SK-N-MC (cell line): ENCODE measurements at regions not wholly inside any gene's neighbourhood (a gene's known extent, or its start where the extent isn't known, plus 50 kb on each side); places are given as distances from the start of the nearest gene placed in this dataset.
"Not testable (repeated sequence)": the region's sequence is repeated elsewhere in the genome, so short reads cannot be mapped to it uniquely, and the experiment has no call there.

Source experiments
- DNase-seq: peaks from one replicate; pipeline ENCODE4 v3.0.0-alpha.2; 2011; ENCODE audit warnings: low read depth, low spot score
- H3K27ac ChIP-seq: fragments of 200-600 bp; sonication (generic); 2 replicates; pipeline ENCODE4 v1.5.1; 2016; ENCODE audit warnings: mixed run types
- H3K36me3 ChIP-seq: fragments of 200-600 bp; sonication (generic); 2 replicates; pipeline ENCODE4 v1.6.1; 2017; ENCODE audit warnings: antibody characterized with exemption, low read length, mixed read lengths; ENCODE audit not compliant: insufficient read depth
- H3K4me3 ChIP-seq: fragments of 200-600 bp; sonication (generic); 2 replicates; pipeline ENCODE4 v1.5.1; 2016
- H3K9ac ChIP-seq: fragments of 200-600 bp; sonication (generic); 2 replicates; pipeline ENCODE4 v1.8.0; 2017; ENCODE audit warnings: mixed run types, mixed read lengths; ENCODE audit not compliant: insufficient read length
- H3K9me3 ChIP-seq: fragments of 200-600 bp; sonication (generic); 2 replicates; pipeline ENCODE4 v1.6.1; 2017; ENCODE audit warnings: low read depth, mild to moderate bottlenecking, antibody characterized with exemption, low read length, moderate library complexity, mixed read lengths
- EZH2 ChIP-seq: fragments of 200-600 bp; sonication (generic); IDR thresholded peaks from one replicate; pipeline ENCODE4 v1.6.1; 2017; ENCODE audit warnings: antibody characterized with exemption
- FOXP2 ChIP-seq: optimal IDR thresholded peaks from 2 replicates; pipeline ENCODE3; 2011; ENCODE audit warnings: mild to moderate bottlenecking, moderate library complexity; ENCODE audit not compliant: insufficient read depth; ENCODE audit errors: extremely low read length, control extremely low read depth
- POLR2AphosphoS5 ChIP-seq: IDR thresholded peaks from 2 replicates; pipeline ENCODE4 v1.6.1; 2012; ENCODE audit warnings: mild to moderate bottlenecking, low read depth, low read length, borderline replicate concordance

DNA sequence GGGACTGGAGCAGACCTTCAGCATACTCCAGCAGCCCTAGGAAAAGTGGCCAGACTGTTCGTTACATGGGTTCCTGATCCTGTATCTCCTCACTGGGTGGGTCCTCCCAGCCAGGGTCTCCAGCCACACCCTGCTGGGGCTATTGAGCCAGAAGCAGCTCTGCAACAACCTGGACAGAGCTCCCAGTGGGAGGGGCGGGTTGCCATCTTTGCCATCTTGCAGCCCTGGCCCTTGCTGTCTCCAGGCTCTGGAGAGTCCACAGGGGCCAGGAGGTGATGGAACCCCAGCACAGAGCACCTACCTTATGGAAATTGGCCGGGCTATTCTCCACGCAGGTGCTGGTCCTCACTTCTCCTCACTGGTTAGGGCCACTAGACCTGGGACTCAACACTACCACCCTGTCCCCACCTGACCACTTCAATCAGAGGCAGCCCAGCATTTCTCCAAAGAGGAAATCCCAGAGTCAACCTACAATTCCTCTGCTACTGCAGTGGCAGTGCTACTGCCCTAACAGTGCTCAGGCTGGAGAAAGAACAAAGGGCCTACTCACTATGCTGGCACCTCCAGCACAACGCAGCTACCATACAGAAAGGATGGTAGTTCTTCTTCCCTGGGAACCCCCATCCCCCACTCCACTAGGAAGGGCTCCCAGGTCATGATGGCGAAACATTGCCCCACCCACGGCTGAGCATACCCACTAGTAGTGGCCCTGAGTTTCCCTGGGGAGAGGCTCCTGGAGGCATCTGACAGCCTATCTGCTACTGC lies 290.2 kb upstream of the NCAM1 start:
- no peaks in the 10 kb centered on the region for H3K36me3 ChIP-seq
- no peak overlapping the region for H3K4me3 ChIP-seq
- H3K9ac ChIP-seq = no peak overlapping the region
- DNase-seq = no peak
- no peaks in the 10 kb centered on the region for H3K9me3 ChIP-seq
- H3K27ac ChIP-seq = no peak overlapping the region
- TF ChIP-seq POLR2AphosphoS5 = no peak
- no peak for TF ChIP-seq EZH2
- TF ChIP-seq FOXP2 = no peak

DNA sequence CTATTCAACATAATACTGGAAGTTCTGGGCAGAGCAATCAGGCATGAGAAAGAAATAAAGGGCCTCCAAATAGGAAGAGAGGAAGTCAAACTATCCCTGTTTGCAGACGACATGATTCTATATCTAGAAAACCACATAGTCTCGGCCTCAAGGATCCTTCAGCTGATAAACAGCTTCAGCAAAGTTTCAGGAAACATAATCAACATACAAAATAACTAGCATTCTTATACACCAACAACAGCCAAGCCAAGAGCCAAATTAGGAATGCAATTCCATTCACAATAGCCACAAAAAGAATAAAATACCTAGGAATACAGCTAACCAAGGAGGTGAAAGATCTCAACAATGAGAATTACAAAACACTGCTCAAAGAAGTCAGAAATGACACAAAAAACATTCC lies 287.8 kb upstream of the NCAM1 start:
- not testable (repeated sequence) for DNase-seq, H3K4me3 ChIP-seq, H3K9me3 ChIP-seq, H3K27ac ChIP-seq, H3K9ac ChIP-seq, H3K36me3 ChIP-seq

DNA sequence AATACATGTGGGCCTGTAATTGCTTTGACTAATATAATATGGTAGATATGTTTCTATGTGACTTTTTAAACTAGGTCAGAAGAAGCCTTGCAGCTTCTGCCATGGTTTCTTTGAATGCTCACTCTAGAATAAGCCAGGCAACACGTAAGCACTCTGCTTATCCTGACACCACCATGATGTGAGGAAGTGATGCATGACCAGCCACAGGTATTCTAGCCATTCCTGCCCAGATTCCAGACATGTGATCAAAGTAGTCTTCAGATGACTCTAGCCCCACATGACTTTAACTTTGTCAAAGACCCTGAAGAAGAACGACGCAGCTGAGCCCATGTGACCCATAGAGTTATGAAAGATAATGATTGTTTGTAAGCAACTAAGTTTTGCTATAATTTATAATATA lies 276.1 kb upstream of the NCAM1 start:
- TF ChIP-seq EZH2 = no peak
- no peak for TF ChIP-seq FOXP2
- TF ChIP-seq POLR2AphosphoS5 = no peak

DNA sequence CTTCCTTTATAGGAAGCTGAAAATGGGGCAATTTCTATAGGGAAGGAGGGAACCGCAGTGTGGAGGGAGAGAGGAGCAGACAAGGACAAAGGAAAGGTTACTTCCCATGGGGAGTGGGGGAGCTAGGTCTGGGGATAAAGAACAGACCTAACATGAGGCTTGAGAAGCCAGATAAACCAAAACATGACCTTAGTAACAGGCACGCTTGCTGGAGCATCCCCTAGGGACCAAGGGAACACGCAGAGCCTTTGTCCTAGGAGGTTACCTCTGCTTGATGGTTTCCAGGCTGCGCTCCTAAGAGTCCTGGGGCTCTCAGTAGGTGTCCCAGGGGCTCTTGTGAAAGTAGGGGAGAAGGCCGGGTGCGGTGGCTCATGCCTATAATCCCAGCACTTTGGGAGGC lies 271.4 kb upstream of the NCAM1 start:
- no peaks in the 10 kb centered on the region for H3K36me3 ChIP-seq
- no peak overlapping the region for H3K27ac ChIP-seq
- H3K9ac ChIP-seq = no peak overlapping the region
- no peak overlapping the region for H3K4me3 ChIP-seq
- H3K9me3 ChIP-seq = no peaks in the 10 kb centered on the region
- TF ChIP-seq POLR2AphosphoS5 = no peak
- TF ChIP-seq EZH2 = no peak
- no peak for TF ChIP-seq FOXP2
- DNase-seq = no peak

More for the DNA sequence above, 276.1 kb upstream of the NCAM1 start:
- no peaks in the 10 kb centered on the region for H3K36me3 ChIP-seq
- H3K9ac ChIP-seq = no peak overlapping the region
- no peak overlapping the region for H3K27ac ChIP-seq
- no peaks in the 10 kb centered on the region for H3K9me3 ChIP-seq
- no peak for DNase-seq
- no peak overlapping the region for H3K4me3 ChIP-seq

DNA sequence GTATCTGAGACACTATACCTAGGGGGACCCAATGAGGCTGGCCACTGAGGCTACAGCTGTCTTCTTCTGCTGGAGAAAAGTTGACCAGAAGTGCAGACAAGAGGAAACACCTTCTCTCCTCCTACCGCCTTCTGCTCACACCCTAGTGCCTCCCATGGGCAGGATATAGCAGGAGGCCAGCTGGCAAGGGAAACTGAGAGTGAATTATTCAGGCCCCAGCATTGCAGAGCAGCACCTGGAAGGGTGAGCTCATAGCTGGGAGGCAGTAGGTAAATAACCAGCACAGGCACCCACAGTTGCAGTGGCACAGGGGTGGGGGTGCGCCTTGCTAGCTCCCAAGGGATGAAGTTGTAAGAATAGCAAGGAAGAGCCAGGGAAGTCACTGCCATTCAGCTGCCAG lies 267.4 kb upstream of the NCAM1 start:
- Histone ChIP-seq H3K9ac (no peak overlapping the region), H3K9me3 (no peaks in the 10 kb centered on the region), H3K36me3 (no peaks in the 10 kb centered on the region), H3K4me3 (no peak overlapping the region), H3K27ac (no peak overlapping the region)
- DNase-seq = no peak
- TF ChIP-seq EZH2 = no peak
- TF ChIP-seq POLR2AphosphoS5 = no peak
- no peak for TF ChIP-seq FOXP2

DNA sequence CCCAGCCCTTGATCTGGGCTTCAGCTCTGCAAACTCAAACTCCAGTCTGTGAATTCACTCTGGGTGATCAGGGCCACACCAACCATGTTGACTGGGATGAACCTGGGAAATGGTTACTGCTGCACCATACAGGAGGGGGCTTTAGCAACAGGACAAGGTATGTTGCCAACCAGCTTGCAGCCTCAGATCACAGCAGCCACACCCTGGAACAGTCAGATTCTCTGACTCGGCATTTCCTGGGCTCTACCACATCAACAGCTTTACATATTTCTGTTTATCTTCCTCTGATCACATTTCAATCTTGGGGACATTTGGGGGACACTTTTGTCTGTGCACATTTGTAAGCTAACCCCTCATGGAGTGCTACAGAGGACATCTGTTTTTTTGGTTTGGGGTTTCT lies 267.0 kb upstream of the NCAM1 start:
- DNase-seq = no peak
- no peak overlapping the region for H3K27ac ChIP-seq
- H3K9me3 ChIP-seq = no peaks in the 10 kb centered on the region
- H3K9ac ChIP-seq = no peak overlapping the region
- TF ChIP-seq POLR2AphosphoS5 (no peak), FOXP2 (no peak), EZH2 (no peak)
- no peaks in the 10 kb centered on the region for H3K36me3 ChIP-seq
- H3K4me3 ChIP-seq = no peak overlapping the region

DNA sequence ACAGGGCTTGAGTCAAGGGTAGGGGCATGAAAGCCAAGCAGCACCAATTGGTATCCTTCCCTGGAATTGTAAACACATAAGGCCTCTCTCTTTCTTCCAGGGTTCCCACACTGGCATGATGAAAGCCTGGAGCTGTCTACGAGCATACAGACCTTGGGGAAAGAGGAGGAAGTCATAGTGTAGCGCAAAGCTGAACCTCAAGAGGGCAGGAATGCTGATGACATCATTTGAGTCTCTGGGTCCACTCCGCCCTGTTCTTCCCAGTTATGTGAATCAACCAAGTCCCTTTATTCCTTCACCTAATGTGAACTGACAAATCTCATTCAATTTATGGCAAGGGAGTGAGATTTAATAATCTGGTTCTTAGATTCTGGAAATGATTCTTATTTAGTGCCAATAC lies 266.4 kb upstream of the NCAM1 start:
- Histone ChIP-seq H3K9ac (no peak overlapping the region), H3K9me3 (no peaks in the 10 kb centered on the region), H3K36me3 (no peaks in the 10 kb centered on the region), H3K4me3 (no peak overlapping the region), H3K27ac (no peak overlapping the region)
- DNase-seq = no peak
- TF ChIP-seq EZH2 = no peak
- no peak for TF ChIP-seq FOXP2
- no peak for TF ChIP-seq POLR2AphosphoS5

DNA sequence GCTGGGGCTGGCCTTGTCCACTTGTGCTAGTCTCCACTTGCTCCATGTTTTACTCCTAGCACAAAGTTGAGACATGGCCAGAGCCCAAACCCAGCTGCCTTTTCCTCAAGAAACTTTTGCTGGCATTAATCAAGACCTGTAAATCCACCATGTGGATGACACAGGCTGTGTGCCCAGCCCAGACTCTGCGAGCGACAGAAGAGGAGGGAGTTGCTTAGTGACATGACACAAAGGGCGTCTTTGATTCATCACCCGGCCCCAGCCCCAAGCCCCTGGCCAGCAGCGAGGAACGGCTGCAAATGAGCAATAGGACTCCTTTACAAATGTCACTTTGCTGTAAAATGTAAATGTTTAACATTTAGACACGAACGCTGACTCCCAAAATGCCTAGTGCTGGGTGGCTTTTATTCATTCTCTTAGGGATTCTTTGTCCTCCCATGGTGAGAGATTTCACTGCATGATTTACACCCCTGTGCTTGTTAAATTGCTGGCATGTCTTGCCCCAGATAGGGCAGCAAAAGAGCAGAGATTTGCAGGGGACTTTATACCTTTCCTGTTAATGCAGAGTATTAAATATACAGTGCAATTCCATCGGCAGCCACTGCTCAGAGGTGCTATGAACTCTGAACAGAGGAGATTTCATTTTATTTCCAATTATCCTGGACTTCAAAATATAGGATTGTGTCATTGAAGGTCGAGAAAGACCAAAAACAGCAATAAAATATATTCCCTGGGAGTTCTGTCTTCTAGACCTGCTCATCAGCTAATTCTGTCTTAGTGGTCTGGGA lies 263.6 kb upstream of the NCAM1 start:
- no peak for TF ChIP-seq EZH2
- TF ChIP-seq POLR2AphosphoS5 = no peak
- Histone ChIP-seq H3K9me3 (no peaks in the 10 kb centered on the region), H3K27ac (no peak overlapping the region), H3K9ac (no peak overlapping the region), H3K36me3 (no peaks in the 10 kb centered on the region), H3K4me3 (no peak overlapping the region)
- no peak for DNase-seq
